GM12878 (cell line): ENCODE measurements at regions not wholly inside any gene's neighbourhood (a gene's known extent, or its start where the extent isn't known, plus 50 kb on each side); places are given as distances from the start of the nearest gene placed in this dataset.

Source experiments
- ATAC-seq: fragments of 200-7000 bp; cut with Tn5 transposase; 3 replicates; pipeline ENCODE4 v1.9.1; 2020; ENCODE audit warnings: mild to moderate bottlenecking, moderate library complexity
- BruUV-seq: library from RNA; stranded (reverse); fragments of 400-500 nt; replicated peaks from 2 replicates; lab custom pipeline; 2021; lab: Mats Ljungman, UMichigan
- CTCF ChIA-PET: fragments of 300-600 bp; sonication (Branson Sonifier 250); formaldehyde crosslinking; extraction: SDS; loops from one replicate; lab custom pipeline; 2021; ENCODE audit warnings: inconsistent platforms; lab: Yijun Ruan, JAX
- POLR2A ChIA-PET: fragments of 350-600 bp; formaldehyde crosslinking; extraction: SDS; loops from one replicate; lab custom pipeline; 2021; ENCODE audit warnings: inconsistent platforms; lab: Charles Lee
- RAD21 ChIA-PET: fragments of 300-600 bp; sonication (Branson Sonifier 250); formaldehyde crosslinking; loops from one replicate; lab custom pipeline; 2023; ENCODE audit warnings: antibody characterized with exemption; ENCODE audit not compliant: unreplicated experiment; lab: Charles Lee
- SMC1A ChIA-PET: fragments of 300-600 bp; sonication (Branson Sonifier 250); formaldehyde crosslinking; loops from one replicate; lab custom pipeline; 2023; ENCODE audit not compliant: unreplicated experiment, uncharacterized antibody; lab: Charles Lee
- DNase-seq: peaks from one replicate; pipeline ENCODE4 v3.0.0-alpha.2; 2011; ENCODE audit warnings: low read depth, low spot score
- FAIRE-seq: peaks from 3 replicates; lab custom pipeline; 2011; peaks lifted over from hg19 to GRCh38; lab: Jason Lieb, UNC
- H2AFZ ChIP-seq: 2 replicates; pipeline ENCODE4 v1.6.0; 2011; ENCODE audit warnings: low read depth, low read length, control low read depth; ENCODE audit not compliant: control insufficient read depth
- H3K27ac ChIP-seq: 2 replicates; pipeline ENCODE4 v1.5.1; 2011; ENCODE audit warnings: control low read depth; ENCODE audit not compliant: control insufficient read depth, insufficient read depth
- H3K27me3 ChIP-seq, 2 experiments: replicated peaks in 1 of 2; 2 replicates each; pipeline versions ENCODE4 v1.6.0 to v1.6.1; 2011; ENCODE audit warnings: low read length in 1 of 2; ENCODE audit not compliant: control insufficient read depth in 2 of 2, insufficient read depth in 2 of 2
- H3K36me3 ChIP-seq, 2 experiments: 2 replicates each; pipeline ENCODE4 v1.5.1; 2011; ENCODE audit warnings: low read length in 1 of 2; ENCODE audit not compliant: control insufficient read depth in 2 of 2, insufficient read depth in 2 of 2
- H3K4me1 ChIP-seq: 2 replicates; pipeline ENCODE4 v1.6.1; 2011; ENCODE audit warnings: mild to moderate bottlenecking, low read length, moderate library complexity, mixed read lengths; ENCODE audit not compliant: control insufficient read depth, insufficient read depth
- H3K4me2 ChIP-seq: 2 replicates; pipeline ENCODE4 v1.6.0; 2011; ENCODE audit warnings: control low read depth; ENCODE audit not compliant: control insufficient read depth, insufficient read depth
- H3K4me3 ChIP-seq: fragments of 200-600 bp; sonication (generic); 2 replicates; pipeline ENCODE4 v1.5.1; 2016
- H3K79me2 ChIP-seq: 2 replicates; pipeline ENCODE4 v1.6.0; 2011; ENCODE audit warnings: low read length; ENCODE audit not compliant: control insufficient read depth, insufficient read depth
- H3K9ac ChIP-seq: 2 replicates; pipeline ENCODE4 v1.8.0; 2011; ENCODE audit warnings: low read length, control low read depth, mixed read lengths; ENCODE audit not compliant: control insufficient read depth, insufficient read depth
- H3K9me3 ChIP-seq: replicated peaks from 3 replicates; pipeline ENCODE4 v1.5.1; 2011; ENCODE audit warnings: mild to moderate bottlenecking, low read length; ENCODE audit not compliant: control insufficient read depth, insufficient read depth
- H4K20me1 ChIP-seq: 2 replicates; pipeline ENCODE4 v1.6.0; 2011; ENCODE audit not compliant: control insufficient read depth, insufficient read depth
- CHD2 ChIP-seq: IDR thresholded peaks from 2 replicates; pipeline ENCODE4 v1.6.1; 2011; ENCODE audit warnings: low read depth, low read length, improper control_type of control experiment, borderline replicate concordance
- E2F8 ChIP-seq: fragments of 450-650 bp; IDR thresholded peaks from 2 replicates; pipeline ENCODE4 v1.6.1; 2018; ENCODE audit warnings: mild to moderate bottlenecking, low read depth, moderate library complexity; ENCODE audit not compliant: partially characterized antibody
- IKZF2 ChIP-seq, 2 experiments: fragments of 450-650 bp; IDR thresholded peaks; 2 replicates each; pipeline ENCODE4 v1.6.1; 2017; ENCODE audit warnings: mild to moderate bottlenecking in 2 of 2, moderate library complexity in 2 of 2
- IRF3 ChIP-seq: fragments of 450-650 bp; IDR thresholded peaks from 2 replicates; pipeline ENCODE4 v1.6.1; 2014; ENCODE audit warnings: mild to moderate bottlenecking
- NFXL1 ChIP-seq: fragments of 450-650 bp; IDR thresholded peaks from 2 replicates; pipeline ENCODE4 v1.6.1; 2017; ENCODE audit warnings: antibody characterized with exemption, mild to moderate bottlenecking, borderline replicate concordance
- SIN3A ChIP-seq: IDR thresholded peaks from 2 replicates; pipeline ENCODE4 v1.6.1; 2012; ENCODE audit warnings: low read depth, low read length, improper control_type of control experiment
- SUPT20H ChIP-seq: IDR thresholded peaks from 2 replicates; pipeline ENCODE4 v1.6.1; 2011; ENCODE audit warnings: low read depth, mild to moderate bottlenecking, low read length, moderate library complexity, borderline replicate concordance; ENCODE audit not compliant: control insufficient read depth
- TAF1 ChIP-seq: IDR thresholded peaks from 2 replicates; pipeline ENCODE4 v1.6.1; 2011; ENCODE audit warnings: mild to moderate bottlenecking, low read depth, low read length, borderline replicate concordance
- ZBTB11 ChIP-seq: fragments of 450-650 bp; formaldehyde crosslinking; IDR thresholded peaks from 2 replicates; pipeline ENCODE4 v1.5.0; 2022; ENCODE audit warnings: mild to moderate bottlenecking, missing genetic modification characterization
- ZBTB33 ChIP-seq: fragments of 450-650 bp; IDR thresholded peaks from 2 replicates; pipeline ENCODE4 v1.6.1; 2017; ENCODE audit warnings: mild to moderate bottlenecking
- WGBS: methylation state at CpG from one replicate; pipeline ENCODE4 v1.1.6; 2016; ENCODE audit warnings: low lambda C conversion rate; ENCODE audit not compliant: insufficient replicate concordance, insufficient coverage; ENCODE audit errors: missing lambda C conversion rate; 5-methylcytosine and 5-hydroxymethylcytosine counted together
- in situ Hi-C: fragments of 300-500 bp; cut with MboI; formaldehyde crosslinking; loops from 9 replicates; pipeline ENCODE4 v1.14.3; 2018; ENCODE audit warnings: mixed read lengths
- intact Hi-C: fragments of 100-400 bp; cut with micrococcal nuclease; formaldehyde crosslinking; loops from one replicate; pipeline ENCODE4 v1.14.2; 2022; ENCODE audit not compliant: unreplicated experiment

GRCh38 chr12:115638733-115639647, 638.5 kb downstream of the MED13L start (continued):
- no peak for TF ChIP-seq E2F8
- no peak for TF ChIP-seq CHD2
- TF ChIP-seq, all 136 proteins: peak for 0

- no peak overlapping the region for H3K4me2 ChIP-seq
- H3K27me3 ChIP-seq = no peaks in the 10 kb centered on the region
- no peaks in the 10 kb centered on the region for H4K20me1 ChIP-seq
- intact Hi-C loops = no loop called here
- no peak for FAIRE-seq
- ChIA-PET CTCF (no interaction called here), RAD21 (no interaction called here), POLR2A (no interaction called here), SMC1A (no interaction called here)
- no peak overlapping the region for H2AFZ ChIP-seq
- no peaks in the 10 kb centered on the region for H3K79me2 ChIP-seq
- in situ Hi-C loops = loop anchor here (10.0 kb wide), 1 partner anchor 972 kb away; no protein-coding TSS in a partner anchor
- H3K4me3 ChIP-seq = no peak overlapping the region
- no peaks in the 10 kb centered on the region for H3K9me3 ChIP-seq
- no peak overlapping the region for H3K27ac ChIP-seq
- DNase-seq = no peak
- BruUV-seq = no TSS peak
- WGBS = 30% methylated on average over 9 of the region's 9 CpGs
- H3K4me1 ChIP-seq = no peaks in the 10 kb centered on the region
- no peak for ATAC-seq
- H3K36me3 ChIP-seq = no peaks in the 10 kb centered on the region
- H3K9ac ChIP-seq = no peak overlapping the region
- no peak for TF ChIP-seq ZBTB11 (CRISPR knock-in tag)
- no peak for TF ChIP-seq TAF1
- no peak for TF ChIP-seq SUPT20H
- no peak for TF ChIP-seq IRF3
- no peak for TF ChIP-seq NFXL1
- TF ChIP-seq SIN3A = no peak
- TF ChIP-seq IKZF2 (IDR thresholded peaks at IDR 0.05) = no peak
- TF ChIP-seq ZBTB33 = no peak
These were observed 640.9 kb downstream of the MED13L start for GRCh38 chr12:115636546-115636945.
